ENCODE measurements at regions not wholly inside any gene's neighbourhood (a gene's known extent, or its start where the extent isn't known, plus 50 kb on each side); places are given as distances from the start of the nearest gene placed in this dataset.

DNA sequence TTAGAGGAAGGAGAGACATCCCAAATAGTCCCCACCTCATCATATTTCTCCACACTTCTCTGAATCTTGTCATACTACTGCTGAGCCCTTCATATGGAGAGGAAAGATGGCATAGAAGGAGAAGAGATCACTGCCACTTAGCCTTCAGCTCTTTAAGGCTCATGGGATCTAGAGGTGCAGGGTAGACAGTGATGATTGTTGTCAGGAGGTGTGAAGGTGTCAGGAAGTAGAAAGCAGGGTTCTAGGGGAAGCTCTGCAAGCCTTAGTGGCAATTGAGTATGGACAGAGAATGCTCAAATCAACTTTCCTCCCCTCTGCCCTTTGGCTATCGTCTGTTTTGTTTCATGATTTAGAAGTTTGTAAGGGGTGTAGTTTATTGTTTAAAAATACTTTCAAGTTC lies 505.7 kb downstream of the ZNF608 start:
- ChIA-PET POLR2A (no interaction called here), CTCF (no interaction called here)
- Histone ChIP-seq H3K27me3 (replicated peaks in 2 of 5; ENCODE audit: control insufficient read depth in 4 of 5, insufficient read depth in 5 of 5, low read length in 4 of 5) (no peaks in the 10 kb centered on the region), H3K4me1 (ENCODE audit: control extremely low read depth in 1 of 4, control insufficient read depth in 4 of 4, insufficient read depth in 4 of 4, low read length in 3 of 4) (no peaks in the 10 kb centered on the region), H3K36me3 (ENCODE audit: control insufficient read depth in 4 of 4, insufficient read depth in 4 of 4, low read length in 3 of 4) (no peaks in the 10 kb centered on the region), H3K4me3 (ENCODE audit: control insufficient read depth in 1 of 7, extremely low read depth in 1 of 7, insufficient read depth in 4 of 7, low read depth in 2 of 7, low read length in 6 of 7) (no peak overlapping the region), H3K27ac (ENCODE audit: insufficient read depth in 1 of 2, low read depth in 1 of 2, low read length in 2 of 2, poor library complexity in 1 of 2, severe bottlenecking in 2 of 2) (no peak overlapping the region), H3K9me3 (ENCODE audit: control extremely low read depth in 1 of 5, control insufficient read depth in 4 of 5, insufficient read depth in 2 of 5, low read depth in 1 of 5, low read length in 4 of 5) (peaks cover 0 to 24% (median 8%) of the 10 kb centered on the region in 5 experiments)
- WGBS (ENCODE audit: insufficient coverage), result no CpG with 5 or more reads among the region's 1 CpG
- no peak for DNase-seq

DNA sequence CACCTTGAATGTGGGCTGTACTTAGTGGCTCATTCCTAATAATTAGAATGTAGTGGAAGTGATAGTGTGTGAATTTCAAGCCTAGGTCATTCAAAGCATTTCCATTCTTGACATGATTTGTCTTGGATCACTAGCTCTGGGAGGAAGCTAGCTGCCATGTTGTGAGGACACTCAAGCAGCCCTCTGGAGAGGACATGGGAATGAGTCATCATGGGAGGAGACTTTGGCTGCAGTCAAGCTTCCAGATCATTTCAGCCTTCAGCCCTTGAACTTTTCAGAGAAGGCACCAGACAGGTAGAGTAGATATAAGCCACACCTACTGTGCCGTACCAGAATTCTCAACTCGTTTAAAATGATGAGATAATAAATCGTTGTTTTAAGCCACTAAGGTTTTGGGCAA lies 506.9 kb downstream of the ZNF608 start:
- ChIA-PET CTCF (no interaction called here), POLR2A (no interaction called here)
- Histone ChIP-seq H3K36me3 (ENCODE audit: control insufficient read depth in 4 of 4, insufficient read depth in 4 of 4, low read length in 3 of 4) (no peaks in the 10 kb centered on the region), H3K4me3 (ENCODE audit: control insufficient read depth in 1 of 7, extremely low read depth in 1 of 7, insufficient read depth in 4 of 7, low read depth in 2 of 7, low read length in 6 of 7) (no peak overlapping the region), H3K9me3 (ENCODE audit: control extremely low read depth in 1 of 5, control insufficient read depth in 4 of 5, insufficient read depth in 2 of 5, low read depth in 1 of 5, low read length in 4 of 5) (peaks cover 0 to 12% (median 5%) of the 10 kb centered on the region in 5 experiments), H3K27me3 (replicated peaks in 2 of 5; ENCODE audit: control insufficient read depth in 4 of 5, insufficient read depth in 5 of 5, low read length in 4 of 5) (no peaks in the 10 kb centered on the region), H3K27ac (ENCODE audit: insufficient read depth in 1 of 2, low read depth in 1 of 2, low read length in 2 of 2, poor library complexity in 1 of 2, severe bottlenecking in 2 of 2) (no peak overlapping the region), H3K4me1 (ENCODE audit: control extremely low read depth in 1 of 4, control insufficient read depth in 4 of 4, insufficient read depth in 4 of 4, low read length in 3 of 4) (no peaks in the 10 kb centered on the region)
- WGBS (ENCODE audit: insufficient coverage), result 100% methylated on average over 1 of the region's 3 CpGs
- DNase-seq, result peak in 1 of 3 donors; percentile 7

DNA sequence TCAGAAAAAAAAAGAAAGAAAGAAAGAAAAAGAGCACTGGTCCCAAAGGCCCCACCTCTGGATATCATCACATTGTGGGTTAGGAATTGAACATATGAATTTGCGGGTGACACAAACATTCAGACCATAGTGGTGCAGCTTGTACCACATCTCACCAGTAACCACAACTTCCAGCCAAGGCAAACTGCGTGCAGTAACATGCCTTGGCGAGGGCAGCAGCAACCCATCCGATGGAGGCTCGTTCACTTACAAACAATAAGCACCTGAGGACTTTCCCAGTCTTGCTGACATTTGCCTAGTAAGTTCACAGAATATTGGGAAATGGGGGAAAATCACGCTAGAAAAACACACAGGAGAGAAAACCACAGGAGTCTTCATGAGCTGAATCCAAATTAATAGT lies 508.1 kb downstream of the ZNF608 start:
- Histone ChIP-seq H3K36me3 (ENCODE audit: control insufficient read depth in 4 of 4, insufficient read depth in 4 of 4, low read length in 3 of 4) (no peaks in the 10 kb centered on the region), H3K4me3 (ENCODE audit: control insufficient read depth in 1 of 7, extremely low read depth in 1 of 7, insufficient read depth in 4 of 7, low read depth in 2 of 7, low read length in 6 of 7) (no peak overlapping the region), H3K9me3 (ENCODE audit: control extremely low read depth in 1 of 5, control insufficient read depth in 4 of 5, insufficient read depth in 2 of 5, low read depth in 1 of 5, low read length in 4 of 5) (peaks cover 0 to 1% (median 0%) of the 10 kb centered on the region in 5 experiments), H3K27me3 (replicated peaks in 2 of 5; ENCODE audit: control insufficient read depth in 4 of 5, insufficient read depth in 5 of 5, low read length in 4 of 5) (no peaks in the 10 kb centered on the region), H3K27ac (ENCODE audit: insufficient read depth in 1 of 2, low read depth in 1 of 2, low read length in 2 of 2, poor library complexity in 1 of 2, severe bottlenecking in 2 of 2) (no peak overlapping the region), H3K4me1 (ENCODE audit: control extremely low read depth in 1 of 4, control insufficient read depth in 4 of 4, insufficient read depth in 4 of 4, low read length in 3 of 4) (no peaks in the 10 kb centered on the region)
- ChIA-PET POLR2A (no interaction called here), CTCF (no interaction called here)
- no peak for DNase-seq
- 90% methylated on average over 5 of the region's 6 CpGs for WGBS (ENCODE audit: insufficient coverage)

GRCh38 chr5:124237206-124237695 lies 509.2 kb downstream of the ZNF608 start:
- Histone ChIP-seq H3K9me3 (ENCODE audit: control extremely low read depth in 1 of 5, control insufficient read depth in 4 of 5, insufficient read depth in 2 of 5, low read depth in 1 of 5, low read length in 4 of 5) (no peaks in the 10 kb centered on the region), H3K4me1 (ENCODE audit: control extremely low read depth in 1 of 4, control insufficient read depth in 4 of 4, insufficient read depth in 4 of 4, low read length in 3 of 4) (peaks cover 0 to 1% (median 0%) of the 10 kb centered on the region in 4 experiments), H3K4me3 (ENCODE audit: control insufficient read depth in 1 of 7, extremely low read depth in 1 of 7, insufficient read depth in 4 of 7, low read depth in 2 of 7, low read length in 6 of 7) (no peak overlapping the region), H3K27me3 (replicated peaks in 2 of 5; ENCODE audit: control insufficient read depth in 4 of 5, insufficient read depth in 5 of 5, low read length in 4 of 5) (no peaks in the 10 kb centered on the region), H3K36me3 (ENCODE audit: control insufficient read depth in 4 of 4, insufficient read depth in 4 of 4, low read length in 3 of 4) (no peaks in the 10 kb centered on the region), H3K27ac (ENCODE audit: insufficient read depth in 1 of 2, low read depth in 1 of 2, low read length in 2 of 2, poor library complexity in 1 of 2, severe bottlenecking in 2 of 2) (no peak overlapping the region)
- ChIA-PET CTCF (no interaction called here), POLR2A (no interaction called here)
- DNase-seq, result no peak
- no CpG with 5 or more reads among the region's 1 CpG for WGBS (ENCODE audit: insufficient coverage)

DNA sequence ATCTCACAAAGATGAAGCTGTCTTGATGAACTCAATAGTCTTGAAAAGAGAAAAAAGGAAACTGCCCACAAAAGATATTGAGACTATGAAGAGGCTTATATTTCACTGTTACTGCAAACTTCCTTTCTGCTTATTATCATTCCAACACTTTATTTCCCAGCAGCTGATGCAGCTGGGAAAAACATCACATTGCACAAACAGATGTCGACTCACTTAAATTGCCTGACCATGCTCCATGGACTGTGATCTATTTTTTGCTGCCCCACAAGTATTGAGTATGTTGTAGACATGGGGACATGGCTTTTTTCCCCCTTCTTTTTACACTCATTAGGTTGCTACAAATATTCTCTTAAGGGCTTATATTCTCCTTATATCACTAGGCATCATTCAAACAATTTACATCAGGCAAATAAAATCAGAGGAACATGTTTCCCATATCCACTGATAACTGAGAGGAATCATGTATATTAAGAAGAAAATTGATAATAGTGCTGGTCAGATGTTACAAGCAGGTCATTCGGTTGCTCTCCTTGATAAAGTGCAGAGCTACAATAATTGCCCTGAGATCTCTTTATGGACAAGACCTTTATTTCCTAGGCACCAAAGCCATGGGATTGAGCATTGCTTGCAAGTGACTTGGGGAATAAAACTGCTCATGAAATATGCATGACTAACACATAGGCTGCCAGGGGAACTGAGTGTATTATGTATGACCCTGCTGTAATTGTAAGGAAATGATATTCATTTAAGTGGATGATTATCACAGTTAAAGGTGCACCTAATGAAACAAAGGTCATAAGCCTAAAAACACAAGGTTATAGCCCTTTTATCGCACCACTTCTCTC lies 509.9 kb downstream of the ZNF608 start:
- no peaks in the 10 kb centered on the region for H3K36me3 ChIP-seq (ENCODE audit: control insufficient read depth in 4 of 4, insufficient read depth in 4 of 4, low read length in 3 of 4)
- ChIA-PET POLR2A (no interaction called here), CTCF (no interaction called here)
- WGBS (ENCODE audit: insufficient coverage), result 100% methylated on average over 2 of the region's 3 CpGs
- DNase-seq, result no peak
- H3K4me3 ChIP-seq (ENCODE audit: control insufficient read depth in 1 of 7, extremely low read depth in 1 of 7, insufficient read depth in 4 of 7, low read depth in 2 of 7, low read length in 6 of 7), result no peak overlapping the region
- no peaks in the 10 kb centered on the region for H3K9me3 ChIP-seq (ENCODE audit: control extremely low read depth in 1 of 5, control insufficient read depth in 4 of 5, insufficient read depth in 2 of 5, low read depth in 1 of 5, low read length in 4 of 5)
- H3K27ac ChIP-seq (ENCODE audit: insufficient read depth in 1 of 2, low read depth in 1 of 2, low read length in 2 of 2, poor library complexity in 1 of 2, severe bottlenecking in 2 of 2), result no peak overlapping the region
- H3K4me1 ChIP-seq (ENCODE audit: control extremely low read depth in 1 of 4, control insufficient read depth in 4 of 4, insufficient read depth in 4 of 4, low read length in 3 of 4), result peaks cover 0 to 2% (median 0%) of the 10 kb centered on the region in 4 experiments
- H3K27me3 ChIP-seq (replicated peaks in 2 of 5; ENCODE audit: control insufficient read depth in 4 of 5, insufficient read depth in 5 of 5, low read length in 4 of 5), result no peaks in the 10 kb centered on the region

- Histone ChIP-seq H3K4me3 (ENCODE audit: control insufficient read depth in 1 of 7, extremely low read depth in 1 of 7, insufficient read depth in 4 of 7, low read depth in 2 of 7, low read length in 6 of 7) (no peak overlapping the region), H3K27me3 (replicated peaks in 2 of 5; ENCODE audit: control insufficient read depth in 4 of 5, insufficient read depth in 5 of 5, low read length in 4 of 5) (no peaks in the 10 kb centered on the region), H3K36me3 (ENCODE audit: control insufficient read depth in 4 of 4, insufficient read depth in 4 of 4, low read length in 3 of 4) (no peaks in the 10 kb centered on the region), H3K27ac (ENCODE audit: insufficient read depth in 1 of 2, low read depth in 1 of 2, low read length in 2 of 2, poor library complexity in 1 of 2, severe bottlenecking in 2 of 2) (no peak overlapping the region), H3K9me3 (ENCODE audit: control extremely low read depth in 1 of 5, control insufficient read depth in 4 of 5, insufficient read depth in 2 of 5, low read depth in 1 of 5, low read length in 4 of 5) (no peaks in the 10 kb centered on the region), H3K4me1 (ENCODE audit: control extremely low read depth in 1 of 4, control insufficient read depth in 4 of 4, insufficient read depth in 4 of 4, low read length in 3 of 4) (peaks cover 0 to 10% (median 0%) of the 10 kb centered on the region in 4 experiments)
- DNase-seq, result no peak
- 83% methylated on average over 1 of the region's 6 CpGs for WGBS (ENCODE audit: insufficient coverage)
- ChIA-PET POLR2A (no interaction called here), CTCF (no interaction called here)
Observed at GRCh38 chr5:124235576-124235975, 510.9 kb downstream of the ZNF608 start.

- Histone ChIP-seq H3K27me3 (replicated peaks in 2 of 5; ENCODE audit: control insufficient read depth in 4 of 5, insufficient read depth in 5 of 5, low read length in 4 of 5) (no peaks in the 10 kb centered on the region), H3K4me3 (ENCODE audit: control insufficient read depth in 1 of 7, extremely low read depth in 1 of 7, insufficient read depth in 4 of 7, low read depth in 2 of 7, low read length in 6 of 7) (no peak overlapping the region), H3K4me1 (ENCODE audit: control extremely low read depth in 1 of 4, control insufficient read depth in 4 of 4, insufficient read depth in 4 of 4, low read length in 3 of 4) (peaks cover 0 to 10% (median 0%) of the 10 kb centered on the region in 4 experiments), H3K36me3 (ENCODE audit: control insufficient read depth in 4 of 4, insufficient read depth in 4 of 4, low read length in 3 of 4) (no peaks in the 10 kb centered on the region), H3K27ac (ENCODE audit: insufficient read depth in 1 of 2, low read depth in 1 of 2, low read length in 2 of 2, poor library complexity in 1 of 2, severe bottlenecking in 2 of 2) (no peak overlapping the region), H3K9me3 (ENCODE audit: control extremely low read depth in 1 of 5, control insufficient read depth in 4 of 5, insufficient read depth in 2 of 5, low read depth in 1 of 5, low read length in 4 of 5) (no peaks in the 10 kb centered on the region)
- ChIA-PET CTCF (interaction anchor here (0.6 kb wide), 1 partner anchor 92 kb away, joined by 3 read pairs; no protein-coding TSS in a partner anchor), POLR2A (no interaction called here)
- no CpG with 5 or more reads among the region's 1 CpG for WGBS (ENCODE audit: insufficient coverage)
- DNase-seq, result no peak
Observed at GRCh38 chr5:124234770-124235562, 511.5 kb downstream of the ZNF608 start.

All from common myeloid progenitor, CD34-positive (primary cell).